Left lung (tissue), 4 donors: ENCODE measurements at regions not wholly inside any gene's neighbourhood (a gene's known extent, or its start where the extent isn't known, plus 50 kb on each side); places are given as distances from the start of the nearest gene placed in this dataset.

Experiments used
- ATAC-seq: fragments of 200-7000 bp; cut with Tn5 transposase; one replicate; pipeline ENCODE4 v1.9.1; 2020; ENCODE audit warnings: moderate library complexity
- DNase-seq, 4 donors: peaks; one replicate each; pipeline ENCODE4 v3.0.0-alpha.2; 2013 to 2020
- H3K27ac ChIP-seq, 2 donors: fragments of 200-600 bp; sonication (generic) in 1 of 2; one replicate each; pipeline versions ENCODE4 v1.5.0 to v1.8.0; 2020 to 2021
- H3K27me3 ChIP-seq, 2 donors: fragments of 200-600 bp; sonication (generic) in 1 of 2; one replicate each; pipeline versions ENCODE4 v1.5.0 to v1.8.0; 2020 to 2021
- H3K36me3 ChIP-seq, 2 donors: fragments of 200-600 bp; sonication (generic) in 1 of 2; one replicate each; pipeline versions ENCODE4 v1.5.0 to v1.8.0; 2020 to 2021
- H3K4me1 ChIP-seq, 2 donors: fragments of 200-600 bp; one replicate each; pipeline ENCODE4 v1.8.0; 2021
- H3K4me3 ChIP-seq, 2 donors: fragments of 200-600 bp; sonication (generic) in 1 of 2; one replicate each; pipeline versions ENCODE4 v1.5.0 to v1.8.0; 2020 to 2021; ENCODE audit warnings: mild to moderate bottlenecking in 1 of 2
- H3K9me3 ChIP-seq, 2 donors: fragments of 200-600 bp; sonication (generic) in 1 of 2; one replicate each; pipeline versions ENCODE4 v1.5.0 to v1.8.0; 2020 to 2021
- CTCF ChIP-seq, 2 donors: fragments of 200-600 bp; sonication (generic) in 1 of 2; IDR thresholded peaks; one replicate each; pipeline versions ENCODE4 v1.5.0 to v1.8.0; 2021; ENCODE audit warnings: antibody characterized with exemption in 2 of 2
- intact Hi-C, 2 donors: fragments of 100-400 bp; cut with DNase I; formaldehyde crosslinking; loops; one replicate each; pipeline versions ENCODE4 v1.11.2 to v1.14.2; 2022
- donor health status: DM: no; HTN: yes; CAD: no.
- donor health status: DM: no; HTN: no; CAD: no.

DNA sequence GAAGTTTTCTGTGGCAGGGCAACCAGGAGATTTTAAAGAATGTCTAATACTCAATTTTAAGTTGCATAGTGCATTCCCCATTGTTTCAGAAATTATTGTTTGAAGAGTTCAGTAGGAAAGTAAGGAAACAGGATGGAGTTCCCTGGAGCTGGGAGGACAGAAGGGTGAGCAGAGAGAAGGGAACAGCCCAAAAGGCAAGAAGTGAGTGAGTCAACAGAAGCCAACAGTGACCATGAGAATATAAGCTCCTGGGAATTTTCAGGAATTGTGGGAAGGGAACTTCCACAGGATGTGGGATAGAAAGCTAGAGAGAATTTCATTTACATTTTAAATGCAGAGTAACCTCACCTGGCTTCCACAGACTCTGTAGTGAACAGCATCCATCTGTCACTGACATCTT, 268.1 kb upstream of the ATP5MC3 start:
- TF ChIP-seq CTCF (IDR thresholded peaks at IDR 0.05), result no peak
- Histone ChIP-seq H3K9me3 (no peaks in the 10 kb centered on the region), H3K4me1 (no peaks in the 10 kb centered on the region), H3K4me3 (no peak overlapping the region), H3K27ac (no peak overlapping the region), H3K36me3 (no peaks in the 10 kb centered on the region), H3K27me3 (no peaks in the 10 kb centered on the region)
- intact Hi-C loops, result no loop called here
- DNase-seq, result no peak
- no peak for ATAC-seq

DNA sequence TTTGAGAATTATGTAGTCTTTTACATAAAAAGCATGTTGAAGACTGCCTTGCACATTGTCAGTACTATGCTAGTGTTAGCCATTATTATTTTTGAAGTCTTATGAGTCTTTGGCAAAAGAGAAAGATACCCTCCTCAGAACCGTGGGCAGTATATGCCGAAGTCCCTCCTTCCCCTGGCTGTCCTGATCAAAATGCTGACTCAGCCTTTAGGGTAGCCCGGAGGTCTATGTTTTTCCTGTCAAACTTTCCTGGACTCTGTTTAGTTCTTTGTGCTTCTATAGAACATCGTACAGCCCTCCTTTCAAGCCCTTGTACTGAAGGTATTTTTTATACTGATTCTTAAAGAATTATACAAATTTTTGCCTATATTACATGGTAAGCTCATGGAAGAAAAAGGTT, 264.7 kb upstream of the ATP5MC3 start:
- Histone ChIP-seq H3K4me3 (no peak overlapping the region), H3K27me3 (no peaks in the 10 kb centered on the region), H3K27ac (no peak overlapping the region), H3K4me1 (no peaks in the 10 kb centered on the region), H3K36me3 (no peaks in the 10 kb centered on the region), H3K9me3 (no peaks in the 10 kb centered on the region)
- ATAC-seq, result no peak
- intact Hi-C loops, result no loop called here
- TF ChIP-seq CTCF (IDR thresholded peaks at IDR 0.05), result no peak
- no peak for DNase-seq

DNA sequence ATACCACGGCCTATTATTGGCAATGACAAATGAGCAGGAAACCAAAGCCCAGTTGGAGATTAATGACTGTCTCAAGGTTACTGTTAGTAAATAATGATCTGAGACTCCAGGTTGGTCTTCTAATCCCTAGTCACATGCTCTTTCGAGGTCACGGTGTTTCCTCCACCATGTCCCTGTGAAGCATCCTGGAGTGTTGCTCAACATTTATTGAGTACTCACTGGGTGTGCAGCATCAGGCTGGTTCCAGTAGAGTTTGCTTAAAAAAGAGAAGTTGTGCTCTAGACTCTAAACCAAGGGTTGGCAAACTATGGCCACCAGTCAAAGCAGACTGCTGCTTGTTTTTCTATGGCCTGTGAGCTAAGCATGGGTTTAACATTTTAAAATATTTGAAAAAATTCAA, 263.8 kb upstream of the ATP5MC3 start:
- no peak for TF ChIP-seq CTCF (IDR thresholded peaks at IDR 0.05)
- intact Hi-C loops, result no loop called here
- ATAC-seq, result no peak

DNA sequence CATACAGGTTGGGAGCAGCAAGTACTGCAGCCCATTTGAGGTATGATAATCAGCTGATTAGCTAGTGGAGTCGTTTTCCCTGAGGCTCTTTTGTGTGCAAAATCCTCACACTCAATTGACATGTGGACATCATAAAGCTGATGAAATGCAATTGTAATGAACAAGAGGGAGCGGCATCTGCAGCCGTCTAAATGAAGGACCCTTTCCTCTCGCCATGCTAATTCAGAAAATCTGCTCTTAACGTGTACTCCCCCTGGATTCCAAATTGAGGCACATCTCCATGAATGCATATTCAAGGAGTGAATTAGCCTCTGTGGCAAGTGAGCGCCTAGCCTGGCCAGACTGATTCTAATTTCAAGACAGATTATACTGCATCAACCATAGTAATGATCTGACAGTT, 260.9 kb upstream of the ATP5MC3 start:
- TF ChIP-seq CTCF (IDR thresholded peaks at IDR 0.05), result no peak
- H3K36me3 ChIP-seq, result no peaks in the 10 kb centered on the region
- no peaks in the 10 kb centered on the region for H3K9me3 ChIP-seq
- H3K27me3 ChIP-seq, result no peaks in the 10 kb centered on the region
- H3K4me1 ChIP-seq, result no peaks in the 10 kb centered on the region
- DNase-seq (no peak), ATAC-seq (no peak)
- H3K4me3 ChIP-seq, result no peak overlapping the region
- intact Hi-C loops, result no loop called here
- no peak overlapping the region for H3K27ac ChIP-seq

More for the DNA sequence above, 263.8 kb upstream of the ATP5MC3 start:
- Histone ChIP-seq H3K27ac (no peak overlapping the region), H3K4me3 (no peak overlapping the region), H3K9me3 (no peaks in the 10 kb centered on the region), H3K36me3 (no peaks in the 10 kb centered on the region), H3K27me3 (no peaks in the 10 kb centered on the region), H3K4me1 (no peaks in the 10 kb centered on the region)
- DNase-seq, result no peak

DNA sequence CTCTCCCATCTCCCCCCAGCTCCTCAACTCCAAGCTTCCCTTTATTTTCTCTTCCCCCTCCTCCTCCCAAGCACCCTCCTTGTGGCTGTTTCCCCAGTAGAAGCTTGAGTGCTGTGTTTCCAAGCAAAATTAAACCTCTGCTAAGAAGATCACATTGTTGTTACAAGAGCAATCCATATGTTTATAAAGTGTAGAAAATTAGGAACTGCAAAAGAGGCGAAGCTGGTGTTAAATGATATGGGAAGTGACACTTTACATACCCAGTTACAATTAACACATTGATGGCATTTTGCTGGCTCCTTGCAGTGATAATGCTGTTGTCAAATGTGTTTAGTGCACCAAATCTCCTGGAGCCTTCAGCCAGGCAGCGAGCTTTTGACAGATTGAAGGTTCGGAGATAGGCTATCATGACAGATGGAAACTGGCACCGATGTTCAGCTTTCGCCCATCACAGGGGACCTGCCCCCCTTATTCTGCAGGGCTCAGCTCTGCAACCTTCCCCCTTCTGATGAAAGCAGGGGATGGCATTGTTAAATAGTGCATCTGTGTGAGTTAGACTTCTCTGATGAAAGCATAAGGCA, 259.8 kb upstream of the ATP5MC3 start:
- H3K27ac ChIP-seq, result no peak overlapping the region
- no peak overlapping the region for H3K4me3 ChIP-seq
- intact Hi-C loops, result no loop called here
- no peaks in the 10 kb centered on the region for H3K9me3 ChIP-seq
- no peak for TF ChIP-seq CTCF (IDR thresholded peaks at IDR 0.05)
- ATAC-seq (no peak), DNase-seq (no peak)
- H3K27me3 ChIP-seq, result no peaks in the 10 kb centered on the region
- H3K4me1 ChIP-seq, result no peaks in the 10 kb centered on the region
- H3K36me3 ChIP-seq, result no peaks in the 10 kb centered on the region
